Spleen (tissue), 11 donors: ENCODE measurements at regions not wholly inside any gene's neighbourhood (a gene's known extent, or its start where the extent isn't known, plus 50 kb on each side); places are given as distances from the start of the nearest gene placed in this dataset.
"Not testable (repeated sequence)": the region's sequence is repeated elsewhere in the genome, so short reads cannot be mapped to it uniquely, and the experiment has no call there.

Experiments used
- DNase-seq: peaks from one replicate; pipeline ENCODE4 v3.0.0-alpha.2; 2020
- H3K27ac ChIP-seq, 8 donors: fragments of 200-600 bp; sonication (generic) in 7 of 8; 1 replicate in 4 of 8; 2 replicates in 4 of 8; pipeline versions ENCODE4 v1.5.0 to v1.8.0; 2016 to 2021; ENCODE audit warnings: inconsistent platforms in 4 of 8, mild to moderate bottlenecking in 4 of 8, moderate library complexity in 1 of 8
- H3K27me3 ChIP-seq, 7 donors: fragments of 200-600 bp; sonication (generic) in 6 of 7; replicated peaks in 1 of 7; 1 replicate in 4 of 7; 2 replicates in 3 of 7; pipeline versions ENCODE4 v1.5.0 to v1.8.0; 2016 to 2021; ENCODE audit warnings: inconsistent platforms in 3 of 7, mild to moderate bottlenecking in 1 of 7
- H3K36me3 ChIP-seq, 6 donors: fragments of 200-600 bp; sonication (generic) in 5 of 6; 1 replicate in 4 of 6; 2 replicates in 2 of 6; pipeline versions ENCODE4 v1.5.0 to v1.8.0; 2016 to 2021; ENCODE audit warnings: inconsistent platforms in 2 of 6
- H3K4me1 ChIP-seq, 6 donors: fragments of 200-600 bp; sonication (generic) in 5 of 6; 1 replicate in 3 of 6; 2 replicates in 3 of 6; pipeline versions ENCODE4 v1.5.0 to v1.8.0; 2016 to 2021; ENCODE audit warnings: inconsistent platforms in 3 of 6
- H3K4me3 ChIP-seq, 8 donors: fragments of 200-600 bp; sonication (generic) in 7 of 8; 1 replicate in 4 of 8; 2 replicates in 4 of 8; pipeline versions ENCODE4 v1.5.0 to v1.8.0; 2016 to 2021; ENCODE audit warnings: inconsistent platforms in 4 of 8, mild to moderate bottlenecking in 4 of 8, moderate library complexity in 2 of 8
- H3K9me3 ChIP-seq, 8 donors: fragments of 200-600 bp; sonication (generic) in 7 of 8; 1 replicate in 4 of 8; 2 replicates in 4 of 8; pipeline versions ENCODE4 v1.5.0 to v1.8.0; 2016 to 2021; ENCODE audit warnings: inconsistent platforms in 4 of 8
- CTCF ChIP-seq, 11 experiments: fragments of 200-600 bp in 7 of 11; fragments of 450-650 bp in 4 of 11; sonication (generic) in 4 of 11; IDR thresholded peaks in 8 of 11; conservative IDR thresholded peaks in 3 of 11; 1 replicate in 7 of 11; 2 replicates in 4 of 11; pipeline versions ENCODE4 v1.4.0 to v1.8.0; 2016 to 2021; ENCODE audit warnings: antibody characterized with exemption in 11 of 11, inconsistent platforms in 4 of 11, mild to moderate bottlenecking in 1 of 11
- POLR2A ChIP-seq, 3 donors: fragments of 450-650 bp; IDR thresholded peaks; one replicate each; pipeline ENCODE4 v1.5.1; 2017; ENCODE audit warnings: antibody characterized with exemption in 3 of 3, mild to moderate bottlenecking in 1 of 3
- POLR2AphosphoS5 ChIP-seq, 3 donors: sonication (generic); formaldehyde crosslinking; IDR thresholded peaks; one replicate each; pipeline ENCODE4 v1.5.1; 2017; ENCODE audit warnings: antibody characterized with exemption in 3 of 3
- WGBS, 5 donors: extraction: QIAGEN DNeasy Blood & Tissue Kit in 3 of 5; methylation state at CpG; one replicate each; pipeline versions ENCODE4 v1.1.5 to v1.1.7; 2013 to 2018; 5-methylcytosine and 5-hydroxymethylcytosine counted together
- intact Hi-C: fragments of 100-400 bp; cut with DNase I; formaldehyde crosslinking; loops from one replicate; pipeline ENCODE4 v1.15.0; 2023; ENCODE audit warnings: low total_unique reads
- donor health status: healthy with polysubstance abuse.
- donor health status: DM: no; HTN: no; CAD: no; lungs with moderate emphysema.
- donor health status: DM: no; HTN: no; CAD: no.
- donor health status: Bipolar disorder and iron deficiency.
- donor health status: healthy.
- donor health status: DM: no; HTN: no; CAD: no.
- donor health status: DM: yes; HTN: yes; CAD: no.

GRCh38 chr19:23474761-23475160 lies 79.5 kb upstream of the ZNF91 start:
- H3K27me3 ChIP-seq: peaks cover 0 to 37% (median 4%) of the 10 kb centered on the region in 7 donors
- TF ChIP-seq POLR2AphosphoS5 (IDR thresholded peaks at IDR 0.05) (no peak), CTCF (IDR thresholded peaks at IDR 0.05 in 8 of 11, conservative IDR thresholded peaks at IDR 0.05 in 3 of 11) (no peak), POLR2A (IDR thresholded peaks at IDR 0.05) (no peak)

GRCh38 chr19:23474172-23474571 lies 78.9 kb upstream of the ZNF91 start:
- no peaks in the 10 kb centered on the region for H3K4me1 ChIP-seq
- TF ChIP-seq POLR2A (IDR thresholded peaks at IDR 0.05) (no peak), CTCF (IDR thresholded peaks at IDR 0.05 in 8 of 11, conservative IDR thresholded peaks at IDR 0.05 in 3 of 11) (no peak), POLR2AphosphoS5 (IDR thresholded peaks at IDR 0.05) (no peak)
- H3K4me3 ChIP-seq: no peak overlapping the region
- H3K9me3 ChIP-seq: peaks cover 0 to 76% (median 38%) of the 10 kb centered on the region in 8 donors
- no peak for DNase-seq
- no peaks in the 10 kb centered on the region for H3K36me3 ChIP-seq
- intact Hi-C loops: no loop called here
- H3K27ac ChIP-seq: no peak overlapping the region
- peaks cover 0 to 37% (median 4%) of the 10 kb centered on the region in 7 donors for H3K27me3 ChIP-seq

More at GRCh38 chr19:23474761-23475160, 79.5 kb upstream of the ZNF91 start:
- Histone ChIP-seq H3K36me3 (no peaks in the 10 kb centered on the region), H3K27ac (no peak overlapping the region), H3K4me1 (no peaks in the 10 kb centered on the region), H3K9me3 (peaks cover 0 to 75% (median 39%) of the 10 kb centered on the region in 8 donors), H3K4me3 (no peak overlapping the region)
- DNase-seq: no peak
- intact Hi-C loops: no loop called here

GRCh38 chr19:23470873-23471545 lies 75.7 kb upstream of the ZNF91 start:
- WGBS, 5 donors: 13 to 29% (median 14%) methylated on average over 33 to 48 of the region's 48 CpGs
- Histone ChIP-seq H3K27me3 (peaks cover 0 to 37% (median 4%) of the 10 kb centered on the region in 7 donors), H3K4me3 (peak overlapping the region in 2 of 8 donors; percentile 6 to 39), H3K4me1 (no peaks in the 10 kb centered on the region), H3K9me3 (peaks cover 0 to 83% (median 39%) of the 10 kb centered on the region in 8 donors), H3K27ac (no peak overlapping the region), H3K36me3 (no peaks in the 10 kb centered on the region)
- TF ChIP-seq POLR2AphosphoS5 (IDR thresholded peaks at IDR 0.05) (no peak), POLR2A (IDR thresholded peaks at IDR 0.05) (no peak), CTCF (IDR thresholded peaks at IDR 0.05 in 8 of 11, conservative IDR thresholded peaks at IDR 0.05 in 3 of 11) (no peak)
- intact Hi-C loops: no loop called here
- no peak for DNase-seq

GRCh38 chr19:23464349-23464748 lies 69.1 kb upstream of the ZNF91 start:
- 87 to 96% (median 90%) methylated on average over 2 of the region's 2 CpGs for WGBS, 5 donors
- DNase-seq, H3K27ac ChIP-seq, H3K36me3 ChIP-seq, intact Hi-C loops, H3K27me3 ChIP-seq, H3K4me1 ChIP-seq, H3K4me3 ChIP-seq: not testable (repeated sequence)
- H3K9me3 ChIP-seq: peaks cover 0 to 78% (median 28%) of the 10 kb centered on the region in 8 donors
